MM.1S (cell line): ENCODE measurements at regions not wholly inside any gene's neighbourhood (a gene's known extent, or its start where the extent isn't known, plus 50 kb on each side); places are given as distances from the start of the nearest gene placed in this dataset.

Experiments
- DNase-seq: peaks from one replicate; pipeline ENCODE4 v3.0.0-alpha.2; 2015
- H2AFZ ChIP-seq: fragments of 300-600 bp; sonication (generic); 2 replicates; pipeline ENCODE4 v1.6.0; 2016; ENCODE audit warnings: antibody characterized with exemption, low read length
- H3F3A ChIP-seq: fragments of 300-600 bp; sonication (generic); 2 replicates; pipeline ENCODE4 v1.6.1; 2016; ENCODE audit warnings: mild to moderate bottlenecking, antibody characterized with exemption, low read length, moderate library complexity, mixed read lengths; ENCODE audit not compliant: insufficient read depth
- H3K27ac ChIP-seq: fragments of 300-600 bp; sonication (generic); 2 replicates; pipeline ENCODE4 v1.5.1; 2016; ENCODE audit warnings: mild to moderate bottlenecking, low read length
- H3K27me3 ChIP-seq: fragments of 300-600 bp; sonication (generic); replicated peaks from 2 replicates; pipeline ENCODE4 v1.6.0; 2016; ENCODE audit warnings: low read length; ENCODE audit not compliant: insufficient read depth
- H3K36me3 ChIP-seq: fragments of 300-600 bp; sonication (generic); replicated peaks from 2 replicates; pipeline ENCODE4 v1.6.1; 2016; ENCODE audit warnings: mild to moderate bottlenecking, low read length, mixed read lengths; ENCODE audit not compliant: insufficient read depth
- H3K4me1 ChIP-seq: fragments of 300-600 bp; sonication (generic); 2 replicates; pipeline ENCODE4 v1.6.1; 2016; ENCODE audit warnings: low read length, mixed read lengths
- H3K4me2 ChIP-seq: fragments of 300-600 bp; sonication (generic); 2 replicates; pipeline ENCODE4 v1.6.0; 2016; ENCODE audit warnings: low read depth, low read length
- H3K4me3 ChIP-seq: fragments of 300-600 bp; sonication (generic); 2 replicates; pipeline ENCODE4 v1.5.1; 2016; ENCODE audit warnings: low read length, mixed read lengths
- H3K79me2 ChIP-seq: fragments of 300-600 bp; sonication (generic); 2 replicates; pipeline ENCODE4 v1.6.1; 2016; ENCODE audit warnings: mixed run types, low read length, mixed read lengths
- H3K9ac ChIP-seq: fragments of 300-600 bp; sonication (generic); 2 replicates; pipeline ENCODE4 v1.6.1; 2016; ENCODE audit warnings: low read length, mixed read lengths
- H3K9me2 ChIP-seq: fragments of 300-600 bp; sonication (generic); replicated peaks from 2 replicates; pipeline ENCODE4 v1.6.1; 2016; ENCODE audit warnings: mild to moderate bottlenecking, low read length, mixed read lengths; ENCODE audit not compliant: insufficient read depth
- H3K9me3 ChIP-seq: fragments of 300-600 bp; sonication (generic); replicated peaks from 2 replicates; pipeline ENCODE4 v1.6.1; 2016; ENCODE audit warnings: mild to moderate bottlenecking, low read length, mixed read lengths; ENCODE audit not compliant: insufficient read depth
- H4K20me1 ChIP-seq: fragments of 300-600 bp; sonication (generic); 2 replicates; pipeline ENCODE4 v1.6.1; 2016; ENCODE audit warnings: mild to moderate bottlenecking, low read length, moderate library complexity, mixed read lengths; ENCODE audit not compliant: insufficient read depth
- EZH2 ChIP-seq: fragments of 300-600 bp; sonication (generic); optimal IDR thresholded peaks from 2 replicates; pipeline ENCODE3; 2017; ENCODE audit warnings: low read depth, mild to moderate bottlenecking, antibody characterized with exemption, low read length, mixed read lengths
- EZH2phosphoT487 ChIP-seq: fragments of 300-600 bp; sonication (generic); IDR thresholded peaks from 2 replicates; pipeline ENCODE4 v1.6.1; 2018; ENCODE audit warnings: antibody characterized with exemption, low read length
- TF ChIP-seq, protein P1 (sequence below): fragments of 300-600 bp; sonication (generic); IDR thresholded peaks from 2 replicates; pipeline ENCODE4 v1.5.1; 2016; ENCODE audit warnings: antibody characterized with exemption, low read length, mixed read lengths

DNA sequence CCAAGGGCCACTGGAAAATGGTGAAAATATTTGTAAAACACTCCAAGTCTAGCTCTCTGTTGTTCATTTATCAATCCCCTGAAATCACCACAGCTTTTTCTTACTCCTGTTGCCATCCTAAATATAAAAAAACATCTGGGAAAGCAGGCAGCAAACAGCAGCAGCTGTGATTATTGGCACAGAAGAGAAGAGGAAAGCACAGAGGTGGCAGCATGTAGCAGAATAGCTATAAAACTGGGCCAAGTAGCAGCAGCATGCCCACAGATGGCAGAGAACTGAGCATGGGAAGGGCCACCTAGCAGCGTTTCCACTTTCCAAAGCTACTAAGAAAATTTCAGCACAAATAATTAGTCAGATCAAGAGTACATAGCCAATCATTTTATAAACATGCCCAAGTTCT lies 307.2 kb downstream of the SLC7A11 start:
- H3K4me1 ChIP-seq = no peaks in the 10 kb centered on the region
- TF ChIP-seq EZH2 (no peak), EZH2phosphoT487 (no peak)
- TF ChIP-seq, protein P1, sequence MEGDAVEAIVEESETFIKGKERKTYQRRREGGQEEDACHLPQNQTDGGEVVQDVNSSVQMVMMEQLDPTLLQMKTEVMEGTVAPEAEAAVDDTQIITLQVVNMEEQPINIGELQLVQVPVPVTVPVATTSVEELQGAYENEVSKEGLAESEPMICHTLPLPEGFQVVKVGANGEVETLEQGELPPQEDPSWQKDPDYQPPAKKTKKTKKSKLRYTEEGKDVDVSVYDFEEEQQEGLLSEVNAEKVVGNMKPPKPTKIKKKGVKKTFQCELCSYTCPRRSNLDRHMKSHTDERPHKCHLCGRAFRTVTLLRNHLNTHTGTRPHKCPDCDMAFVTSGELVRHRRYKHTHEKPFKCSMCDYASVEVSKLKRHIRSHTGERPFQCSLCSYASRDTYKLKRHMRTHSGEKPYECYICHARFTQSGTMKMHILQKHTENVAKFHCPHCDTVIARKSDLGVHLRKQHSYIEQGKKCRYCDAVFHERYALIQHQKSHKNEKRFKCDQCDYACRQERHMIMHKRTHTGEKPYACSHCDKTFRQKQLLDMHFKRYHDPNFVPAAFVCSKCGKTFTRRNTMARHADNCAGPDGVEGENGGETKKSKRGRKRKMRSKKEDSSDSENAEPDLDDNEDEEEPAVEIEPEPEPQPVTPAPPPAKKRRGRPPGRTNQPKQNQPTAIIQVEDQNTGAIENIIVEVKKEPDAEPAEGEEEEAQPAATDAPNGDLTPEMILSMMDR = no peak
- no peak overlapping the region for H3K27ac ChIP-seq
- H2AFZ ChIP-seq = no peak overlapping the region
- no peaks in the 10 kb centered on the region for H3K9me3 ChIP-seq
- no peaks in the 10 kb centered on the region for H3K9me2 ChIP-seq
- no peaks in the 10 kb centered on the region for H3F3A ChIP-seq
- no peaks in the 10 kb centered on the region for H3K27me3 ChIP-seq
- no peak overlapping the region for H3K9ac ChIP-seq
- no peak overlapping the region for H3K4me2 ChIP-seq
- no peak overlapping the region for H3K4me3 ChIP-seq
- H3K79me2 ChIP-seq = no peaks in the 10 kb centered on the region
- DNase-seq = no peak
- H4K20me1 ChIP-seq = no peaks in the 10 kb centered on the region
- no peaks in the 10 kb centered on the region for H3K36me3 ChIP-seq

DNA sequence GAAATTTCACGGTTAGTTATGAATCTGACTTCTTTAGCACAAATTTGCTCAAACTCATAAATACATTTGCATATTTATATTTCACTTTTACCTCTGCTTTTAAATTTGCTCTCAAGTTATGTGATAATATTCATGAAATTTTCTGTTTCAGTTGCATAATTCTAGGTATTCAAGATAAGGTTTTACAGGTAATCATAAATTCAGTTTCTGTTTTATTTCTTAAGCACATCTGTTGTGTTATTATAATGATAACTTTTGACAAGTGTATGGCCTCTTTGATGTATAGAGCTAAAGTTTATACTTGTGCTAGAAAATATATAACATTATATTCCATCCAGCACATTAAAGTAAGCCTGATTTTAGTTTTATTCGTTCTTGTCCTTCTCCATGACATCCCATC lies 308.1 kb downstream of the SLC7A11 start:
- H3K9ac ChIP-seq = no peak overlapping the region
- H3K27ac ChIP-seq = no peak overlapping the region
- no peak overlapping the region for H2AFZ ChIP-seq
- H3K27me3 ChIP-seq = no peaks in the 10 kb centered on the region
- H3K4me1 ChIP-seq = no peaks in the 10 kb centered on the region
- DNase-seq = no peak
- no peaks in the 10 kb centered on the region for H3K9me3 ChIP-seq
- no peaks in the 10 kb centered on the region for H3K9me2 ChIP-seq
- TF ChIP-seq EZH2phosphoT487 (no peak), EZH2 (no peak)
- TF ChIP-seq, protein P1 = no peak
- H3K36me3 ChIP-seq = no peaks in the 10 kb centered on the region
- H3K4me2 ChIP-seq = no peak overlapping the region
- no peaks in the 10 kb centered on the region for H4K20me1 ChIP-seq
- no peaks in the 10 kb centered on the region for H3F3A ChIP-seq
- H3K4me3 ChIP-seq = no peak overlapping the region
- no peaks in the 10 kb centered on the region for H3K79me2 ChIP-seq

DNA sequence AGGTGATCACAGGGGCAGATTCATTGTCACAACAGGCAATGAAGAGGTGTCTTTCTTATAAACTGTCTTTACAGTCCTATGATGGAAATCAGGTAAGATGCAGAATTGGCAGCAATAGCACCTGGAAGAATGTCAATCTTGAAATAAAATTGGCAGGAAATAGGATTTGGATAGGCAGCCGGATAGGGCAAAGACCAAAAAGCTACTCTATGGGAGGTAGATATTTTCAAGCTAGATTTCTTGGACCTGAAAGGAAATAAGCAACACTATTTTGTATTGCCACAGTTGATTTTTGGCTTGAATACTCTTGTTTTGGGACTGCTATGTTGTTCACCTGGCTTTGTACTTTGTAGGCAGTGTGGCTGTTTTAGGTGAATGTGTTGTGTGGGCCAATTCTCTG lies 314.2 kb downstream of the SLC7A11 start:
- no peak for DNase-seq
- TF ChIP-seq, protein P1 = no peak
- TF ChIP-seq EZH2phosphoT487 (no peak), EZH2 (no peak)
- Histone ChIP-seq H3K4me1 (no peaks in the 10 kb centered on the region), H3K4me2 (no peak overlapping the region), H3K9ac (no peak overlapping the region), H3K79me2 (no peaks in the 10 kb centered on the region), H3K27me3 (no peaks in the 10 kb centered on the region), H3K27ac (no peak overlapping the region), H3K4me3 (no peak overlapping the region), H3K9me3 (no peaks in the 10 kb centered on the region), H2AFZ (no peak overlapping the region), H3K9me2 (no peaks in the 10 kb centered on the region), H3K36me3 (no peaks in the 10 kb centered on the region), H4K20me1 (no peaks in the 10 kb centered on the region), H3F3A (no peaks in the 10 kb centered on the region)
